GM12878 (cell line): ENCODE measurements at regions not wholly inside any gene's neighbourhood (a gene's known extent, or its start where the extent isn't known, plus 50 kb on each side); places are given as distances from the start of the nearest gene placed in this dataset.

ENCODE experiments used
- ATAC-seq: fragments of 200-7000 bp; cut with Tn5 transposase; 3 replicates; pipeline ENCODE4 v1.9.1; 2020; ENCODE audit warnings: mild to moderate bottlenecking, moderate library complexity
- BruUV-seq: library from RNA; stranded (reverse); fragments of 400-500 nt; replicated peaks from 2 replicates; lab custom pipeline; 2021; lab: Mats Ljungman, UMichigan
- CTCF ChIA-PET: fragments of 300-600 bp; sonication (Branson Sonifier 250); formaldehyde crosslinking; extraction: SDS; loops from one replicate; lab custom pipeline; 2021; ENCODE audit warnings: inconsistent platforms; lab: Yijun Ruan, JAX
- POLR2A ChIA-PET: fragments of 350-600 bp; formaldehyde crosslinking; extraction: SDS; loops from one replicate; lab custom pipeline; 2021; ENCODE audit warnings: inconsistent platforms; lab: Charles Lee
- RAD21 ChIA-PET: fragments of 300-600 bp; sonication (Branson Sonifier 250); formaldehyde crosslinking; loops from one replicate; lab custom pipeline; 2023; ENCODE audit warnings: antibody characterized with exemption; ENCODE audit not compliant: unreplicated experiment; lab: Charles Lee
- SMC1A ChIA-PET: fragments of 300-600 bp; sonication (Branson Sonifier 250); formaldehyde crosslinking; loops from one replicate; lab custom pipeline; 2023; ENCODE audit not compliant: unreplicated experiment, uncharacterized antibody; lab: Charles Lee
- DNase-seq: peaks from one replicate; pipeline ENCODE4 v3.0.0-alpha.2; 2011; ENCODE audit warnings: low read depth, low spot score
- FAIRE-seq: peaks from 3 replicates; lab custom pipeline; 2011; peaks lifted over from hg19 to GRCh38; lab: Jason Lieb, UNC
- H2AFZ ChIP-seq: 2 replicates; pipeline ENCODE4 v1.6.0; 2011; ENCODE audit warnings: low read depth, low read length, control low read depth; ENCODE audit not compliant: control insufficient read depth
- H3K27ac ChIP-seq: 2 replicates; pipeline ENCODE4 v1.5.1; 2011; ENCODE audit warnings: control low read depth; ENCODE audit not compliant: control insufficient read depth, insufficient read depth
- H3K27me3 ChIP-seq, 2 experiments: replicated peaks in 1 of 2; 2 replicates each; pipeline versions ENCODE4 v1.6.0 to v1.6.1; 2011; ENCODE audit warnings: low read length in 1 of 2; ENCODE audit not compliant: control insufficient read depth in 2 of 2, insufficient read depth in 2 of 2
- H3K36me3 ChIP-seq, 2 experiments: 2 replicates each; pipeline ENCODE4 v1.5.1; 2011; ENCODE audit warnings: low read length in 1 of 2; ENCODE audit not compliant: control insufficient read depth in 2 of 2, insufficient read depth in 2 of 2
- H3K4me1 ChIP-seq: 2 replicates; pipeline ENCODE4 v1.6.1; 2011; ENCODE audit warnings: mild to moderate bottlenecking, low read length, moderate library complexity, mixed read lengths; ENCODE audit not compliant: control insufficient read depth, insufficient read depth
- H3K4me2 ChIP-seq: 2 replicates; pipeline ENCODE4 v1.6.0; 2011; ENCODE audit warnings: control low read depth; ENCODE audit not compliant: control insufficient read depth, insufficient read depth
- H3K4me3 ChIP-seq: fragments of 200-600 bp; sonication (generic); 2 replicates; pipeline ENCODE4 v1.5.1; 2016
- H3K79me2 ChIP-seq: 2 replicates; pipeline ENCODE4 v1.6.0; 2011; ENCODE audit warnings: low read length; ENCODE audit not compliant: control insufficient read depth, insufficient read depth
- H3K9ac ChIP-seq: 2 replicates; pipeline ENCODE4 v1.8.0; 2011; ENCODE audit warnings: low read length, control low read depth, mixed read lengths; ENCODE audit not compliant: control insufficient read depth, insufficient read depth
- H3K9me3 ChIP-seq: replicated peaks from 3 replicates; pipeline ENCODE4 v1.5.1; 2011; ENCODE audit warnings: mild to moderate bottlenecking, low read length; ENCODE audit not compliant: control insufficient read depth, insufficient read depth
- H4K20me1 ChIP-seq: 2 replicates; pipeline ENCODE4 v1.6.0; 2011; ENCODE audit not compliant: control insufficient read depth, insufficient read depth
- CHD2 ChIP-seq: IDR thresholded peaks from 2 replicates; pipeline ENCODE4 v1.6.1; 2011; ENCODE audit warnings: low read depth, low read length, improper control_type of control experiment, borderline replicate concordance
- ESRRA ChIP-seq: IDR thresholded peaks from 2 replicates; pipeline ENCODE4 v1.6.1; 2012; ENCODE audit warnings: mild to moderate bottlenecking, low read length, improper control_type of control experiment
- GABPA ChIP-seq: IDR thresholded peaks from 2 replicates; pipeline ENCODE4 v1.6.1; 2014; ENCODE audit warnings: antibody characterized with exemption, low read depth, mild to moderate bottlenecking, inconsistent platforms
- HDAC6 ChIP-seq: fragments of 200-600 bp; sonication (generic); IDR thresholded peaks from one replicate; pipeline ENCODE4 v1.8.0; 2017; ENCODE audit warnings: antibody characterized with exemption; ENCODE audit not compliant: unreplicated experiment
- KLF5 ChIP-seq: fragments of 450-650 bp; IDR thresholded peaks from 2 replicates; pipeline ENCODE4 v1.6.1; 2014; ENCODE audit warnings: mild to moderate bottlenecking; ENCODE audit not compliant: partially characterized antibody
- MEF2B ChIP-seq: fragments of 450-650 bp; IDR thresholded peaks from 2 replicates; pipeline ENCODE4 v1.6.1; 2018; ENCODE audit warnings: mild to moderate bottlenecking, moderate library complexity; ENCODE audit not compliant: partially characterized antibody, poor library complexity, severe bottlenecking
- MYB ChIP-seq: fragments of 150-350 bp; IDR thresholded peaks from 2 replicates; pipeline ENCODE4 v1.6.1; 2014; ENCODE audit warnings: mild to moderate bottlenecking, low read depth, low read length, borderline replicate concordance
- RAD51 ChIP-seq: fragments of 450-650 bp; IDR thresholded peaks from 2 replicates; pipeline ENCODE4 v1.6.1; 2016; ENCODE audit warnings: moderate library complexity, mild to moderate bottlenecking, inconsistent platforms
- TARDBP ChIP-seq: IDR thresholded peaks from 2 replicates; pipeline ENCODE4 v1.6.1; 2016; ENCODE audit warnings: borderline replicate concordance
- ZNF217 ChIP-seq: fragments of 450-650 bp; IDR thresholded peaks from 2 replicates; pipeline ENCODE4 v1.6.1; 2017; ENCODE audit warnings: antibody characterized with exemption, mild to moderate bottlenecking
- ZNF24 ChIP-seq: fragments of 450-650 bp; IDR thresholded peaks from 2 replicates; pipeline ENCODE4 v1.6.1; 2017; ENCODE audit warnings: antibody characterized with exemption, mild to moderate bottlenecking
- WGBS: methylation state at CpG from one replicate; pipeline ENCODE4 v1.1.6; 2016; ENCODE audit warnings: low lambda C conversion rate; ENCODE audit not compliant: insufficient replicate concordance, insufficient coverage; ENCODE audit errors: missing lambda C conversion rate; 5-methylcytosine and 5-hydroxymethylcytosine counted together
- in situ Hi-C: fragments of 300-500 bp; cut with MboI; formaldehyde crosslinking; loops from 9 replicates; pipeline ENCODE4 v1.14.3; 2018; ENCODE audit warnings: mixed read lengths
- intact Hi-C: fragments of 100-400 bp; cut with micrococcal nuclease; formaldehyde crosslinking; loops from one replicate; pipeline ENCODE4 v1.14.2; 2022; ENCODE audit not compliant: unreplicated experiment
- TF ChIP-seq, protein P1 (sequence below): fragments of 150-350 bp; IDR thresholded peaks from 2 replicates; pipeline ENCODE4 v1.6.1; 2016; ENCODE audit warnings: low read depth, low read length
- TF ChIP-seq, protein P2 (sequence below): IDR thresholded peaks from 2 replicates; pipeline ENCODE4 v1.6.1; 2011; ENCODE audit warnings: borderline replicate concordance, low read depth, mild to moderate bottlenecking, moderate library complexity, low read length; ENCODE audit not compliant: insufficient read depth, poor library complexity, severe bottlenecking

DNA sequence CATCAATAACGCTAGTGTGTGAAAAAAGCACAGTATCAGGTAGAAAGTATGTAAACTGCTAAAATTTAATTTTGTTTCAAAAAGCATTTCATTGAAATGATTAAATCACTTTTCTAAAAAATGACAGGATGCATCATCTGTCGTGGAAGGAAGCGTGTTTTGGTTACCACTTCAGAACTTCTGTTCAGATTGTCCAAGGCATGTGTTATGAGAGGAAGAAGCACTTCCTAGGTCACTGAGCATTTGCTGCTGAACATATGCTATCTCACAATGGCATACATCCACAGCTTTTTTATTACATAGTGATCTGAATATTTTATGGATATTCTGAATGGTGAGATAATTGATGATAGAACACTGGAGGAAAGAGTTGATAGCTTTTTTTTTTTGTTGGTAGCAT lies 737.5 kb downstream of the SATB2 start:
- SMC1A ChIA-PET = interaction anchor here (0.6 to 6.2 kb wide), 14 partner anchors 8 to 765 kb away, joined by 3 to 33 read pairs (median 4); no protein-coding TSS in a partner anchor
- no peak for ATAC-seq
- Histone ChIP-seq H3K4me1 (no peaks in the 10 kb centered on the region), H3K79me2 (no peaks in the 10 kb centered on the region), H3K27ac (no peak overlapping the region), H3K4me2 (no peak overlapping the region), H3K9me3 (no peaks in the 10 kb centered on the region), H3K27me3 (no peaks in the 10 kb centered on the region), H3K9ac (no peak overlapping the region), H3K4me3 (no peak overlapping the region), H2AFZ (no peak overlapping the region), H3K36me3 (no peaks in the 10 kb centered on the region), H4K20me1 (no peaks in the 10 kb centered on the region)
- DNase-seq = no peak
- BruUV-seq = no TSS peak
- RAD21 ChIA-PET = interaction anchor here (0.6 to 2.2 kb wide), 8 partner anchors 14 to 170 kb away, joined by 3 to 6 read pairs (median 4); no protein-coding TSS in a partner anchor
- intact Hi-C loops (no loop called here), in situ Hi-C loops (no loop called here)
- WGBS = 20% methylated on average over 3 of the region's 3 CpGs
- POLR2A ChIA-PET = interaction anchor here (1.6 to 3.0 kb wide), 3 partner anchors 11 to 17 kb away, joined by 4 to 10 read pairs (median 8); no protein-coding TSS in a partner anchor
- TF ChIP-seq, protein P1, sequence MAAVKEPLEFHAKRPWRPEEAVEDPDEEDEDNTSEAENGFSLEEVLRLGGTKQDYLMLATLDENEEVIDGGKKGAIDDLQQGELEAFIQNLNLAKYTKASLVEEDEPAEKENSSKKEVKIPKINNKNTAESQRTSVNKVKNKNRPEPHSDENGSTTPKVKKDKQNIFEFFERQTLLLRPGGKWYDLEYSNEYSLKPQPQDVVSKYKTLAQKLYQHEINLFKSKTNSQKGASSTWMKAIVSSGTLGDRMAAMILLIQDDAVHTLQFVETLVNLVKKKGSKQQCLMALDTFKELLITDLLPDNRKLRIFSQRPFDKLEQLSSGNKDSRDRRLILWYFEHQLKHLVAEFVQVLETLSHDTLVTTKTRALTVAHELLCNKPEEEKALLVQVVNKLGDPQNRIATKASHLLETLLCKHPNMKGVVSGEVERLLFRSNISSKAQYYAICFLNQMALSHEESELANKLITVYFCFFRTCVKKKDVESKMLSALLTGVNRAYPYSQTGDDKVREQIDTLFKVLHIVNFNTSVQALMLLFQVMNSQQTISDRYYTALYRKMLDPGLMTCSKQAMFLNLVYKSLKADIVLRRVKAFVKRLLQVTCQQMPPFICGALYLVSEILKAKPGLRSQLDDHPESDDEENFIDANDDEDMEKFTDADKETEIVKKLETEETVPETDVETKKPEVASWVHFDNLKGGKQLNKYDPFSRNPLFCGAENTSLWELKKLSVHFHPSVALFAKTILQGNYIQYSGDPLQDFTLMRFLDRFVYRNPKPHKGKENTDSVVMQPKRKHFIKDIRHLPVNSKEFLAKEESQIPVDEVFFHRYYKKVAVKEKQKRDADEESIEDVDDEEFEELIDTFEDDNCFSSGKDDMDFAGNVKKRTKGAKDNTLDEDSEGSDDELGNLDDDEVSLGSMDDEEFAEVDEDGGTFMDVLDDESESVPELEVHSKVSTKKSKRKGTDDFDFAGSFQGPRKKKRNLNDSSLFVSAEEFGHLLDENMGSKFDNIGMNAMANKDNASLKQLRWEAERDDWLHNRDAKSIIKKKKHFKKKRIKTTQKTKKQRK = no peak
- TF ChIP-seq MEF2B (no peak), CHD2 (no peak), ZNF24 (no peak), ZNF217 (no peak), ESRRA (no peak), TARDBP (no peak), RAD51 (no peak), KLF5 (no peak), MYB (no peak), GABPA (no peak), HDAC6 (no peak)
- TF ChIP-seq, protein P2, sequence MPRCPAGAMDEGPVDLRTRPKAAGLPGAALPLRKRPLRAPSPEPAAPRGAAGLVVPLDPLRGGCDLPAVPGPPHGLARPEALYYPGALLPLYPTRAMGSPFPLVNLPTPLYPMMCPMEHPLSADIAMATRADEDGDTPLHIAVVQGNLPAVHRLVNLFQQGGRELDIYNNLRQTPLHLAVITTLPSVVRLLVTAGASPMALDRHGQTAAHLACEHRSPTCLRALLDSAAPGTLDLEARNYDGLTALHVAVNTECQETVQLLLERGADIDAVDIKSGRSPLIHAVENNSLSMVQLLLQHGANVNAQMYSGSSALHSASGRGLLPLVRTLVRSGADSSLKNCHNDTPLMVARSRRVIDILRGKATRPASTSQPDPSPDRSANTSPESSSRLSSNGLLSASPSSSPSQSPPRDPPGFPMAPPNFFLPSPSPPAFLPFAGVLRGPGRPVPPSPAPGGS = no peak
- no peak for FAIRE-seq
- CTCF ChIA-PET = interaction anchor here (0.6 to 1.7 kb wide), 5 partner anchors 10 to 109 kb away, joined by 3 to 7 read pairs (median 3); no protein-coding TSS in a partner anchor
